ENCODE measurements at regions not wholly inside any gene's neighbourhood (a gene's known extent, or its start where the extent isn't known, plus 50 kb on each side); places are given as distances from the start of the nearest gene placed in this dataset.
"Not testable (repeated sequence)": the region's sequence is repeated elsewhere in the genome, so short reads cannot be mapped to it uniquely, and the experiment has no call there.

DNA sequence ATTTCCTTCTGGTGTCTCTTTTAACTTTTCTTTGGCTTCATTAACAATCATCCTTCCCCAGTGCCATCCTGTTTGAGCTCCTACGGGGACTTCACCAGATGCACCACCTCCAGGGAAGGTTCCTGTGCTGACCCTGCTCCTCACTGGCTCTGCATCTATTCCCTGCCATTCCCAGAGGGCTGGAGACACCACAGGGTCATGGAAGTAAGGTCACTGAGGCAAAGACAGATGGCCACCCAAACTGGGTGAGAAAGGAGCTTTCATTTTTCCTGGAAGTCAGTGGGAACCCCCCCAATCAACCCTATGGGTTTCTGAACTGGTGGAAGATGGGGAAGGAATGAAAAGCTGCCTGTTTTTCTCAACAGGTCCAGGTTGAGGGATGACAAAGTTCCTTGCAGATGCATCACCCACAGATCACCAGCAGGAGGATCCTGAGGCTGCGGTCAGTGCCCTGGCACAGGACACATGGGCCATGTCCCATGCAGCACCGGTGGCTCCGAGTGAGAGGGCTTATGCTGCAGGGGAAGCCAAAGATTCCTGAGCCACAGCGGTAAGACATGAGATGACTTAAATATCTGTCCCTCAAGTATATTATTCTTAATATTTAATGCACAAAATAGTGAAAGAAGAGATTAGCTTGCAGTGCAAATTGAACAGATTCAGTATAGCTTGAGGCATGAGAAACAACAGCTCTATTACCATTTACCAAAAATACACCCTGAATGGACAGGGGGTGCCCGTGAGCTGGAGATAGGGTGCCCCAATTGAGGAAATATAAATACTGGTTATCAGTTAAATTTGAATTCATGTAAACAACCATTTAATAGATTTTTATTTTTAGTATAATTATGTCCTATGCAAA is 73.0 kb upstream of the VPREB1 start:
- no peak for DNase-seq (ENCODE audit: low spot score)
- intact Hi-C loops (cut with DNase I): no loop called here

DNA sequence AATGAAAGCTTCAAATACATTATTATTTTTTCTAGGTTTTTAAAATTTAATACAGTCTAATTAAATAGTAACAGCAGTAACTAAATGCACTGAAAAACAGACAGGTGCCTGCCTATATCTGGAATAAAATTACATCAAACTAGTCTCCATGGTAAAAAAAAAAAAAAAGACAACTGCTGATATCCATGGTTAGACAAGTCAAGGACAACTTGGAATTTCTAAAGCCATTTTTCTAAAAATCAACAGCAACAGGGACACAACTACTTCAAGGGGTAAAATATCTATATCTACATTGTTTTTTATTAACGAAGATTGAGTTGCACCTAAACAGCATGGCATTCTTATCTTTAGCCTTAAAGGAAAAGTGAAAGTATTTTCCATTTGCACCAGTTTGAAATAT is 74.7 kb upstream of the VPREB1 start:
- intact Hi-C loops (cut with DNase I): no loop called here
- DNase-seq (ENCODE audit: low spot score): no peak

DNA sequence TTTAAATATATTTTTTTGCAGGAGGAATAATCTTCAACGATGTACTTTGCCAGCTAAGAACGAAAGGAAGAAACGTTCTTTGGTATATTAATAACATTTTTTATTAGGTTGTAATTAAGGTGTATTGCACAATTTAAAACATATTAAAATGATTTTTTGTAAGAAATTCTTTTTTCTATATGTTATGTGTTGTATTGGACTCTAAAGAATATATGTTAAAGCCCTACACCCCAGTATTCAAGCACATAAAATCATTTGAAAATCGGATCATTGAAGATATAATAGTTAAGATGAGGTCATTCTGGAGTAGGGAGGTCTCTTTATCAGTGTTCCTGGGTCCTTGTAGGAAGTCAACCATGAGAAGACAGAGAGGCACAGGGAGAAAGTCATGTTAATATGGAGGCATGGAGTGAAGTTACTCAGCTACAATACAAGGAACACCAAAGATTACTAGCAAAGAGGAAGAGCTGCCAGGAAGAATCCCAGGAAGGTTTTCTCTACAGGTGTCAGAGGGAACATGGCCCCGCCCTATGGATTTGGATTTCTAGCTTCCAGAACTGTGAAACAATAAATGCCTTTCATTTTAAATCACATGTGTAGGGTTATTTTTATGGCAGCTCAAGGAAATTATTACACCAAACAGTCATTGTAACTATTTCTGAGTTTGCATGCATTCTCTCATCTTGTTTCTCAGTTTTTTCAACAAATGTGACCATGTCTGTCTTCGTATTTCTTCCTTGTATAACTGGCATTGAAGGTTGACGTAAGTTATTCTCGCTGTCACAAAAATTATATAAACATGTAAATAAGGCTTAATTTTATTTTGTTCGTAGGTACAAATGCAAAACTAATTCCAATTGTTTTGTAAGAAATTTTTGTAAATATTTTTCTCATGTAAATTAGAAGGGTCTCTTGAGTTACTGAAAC is 75.4 kb upstream of the VPREB1 start:
- intact Hi-C loops (cut with DNase I): no loop called here
- DNase-seq (ENCODE audit: low spot score): no peak

DNA sequence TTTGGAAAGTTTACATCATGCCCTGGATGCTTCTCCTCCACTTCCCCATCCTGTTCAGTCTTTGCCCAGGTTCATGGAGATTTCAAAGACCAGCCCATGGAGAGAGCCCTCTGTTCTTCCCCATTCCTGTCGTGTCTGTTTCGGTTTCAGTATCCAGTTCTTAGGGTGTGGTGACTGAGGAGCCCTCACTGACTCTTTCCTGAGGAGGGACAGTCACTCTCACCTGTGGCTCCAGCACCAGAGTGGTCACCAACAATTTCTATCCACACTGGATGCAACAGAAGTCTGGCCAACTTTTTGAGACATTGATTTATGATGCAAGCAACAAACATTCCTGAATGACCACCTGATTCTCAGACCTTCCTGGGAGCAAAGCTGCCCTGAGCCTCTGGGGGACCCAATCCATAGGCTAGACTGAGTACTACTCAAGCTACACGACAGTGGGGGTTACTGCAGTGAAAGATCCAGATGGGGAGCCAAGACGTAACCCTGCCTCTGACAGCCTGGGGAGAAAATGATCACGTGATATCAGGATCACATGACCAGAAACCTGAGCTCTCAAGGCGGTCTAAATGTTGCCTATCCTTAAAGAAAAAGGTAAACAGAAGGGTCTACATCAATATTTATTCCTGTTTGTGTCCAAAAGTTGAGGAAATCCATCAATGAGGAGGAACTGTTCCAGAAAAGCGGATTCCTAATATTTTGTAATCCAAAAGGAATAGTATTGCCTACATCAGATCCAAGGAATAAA is 76.2 kb upstream of the VPREB1 start:
- DNase-seq (ENCODE audit: low spot score): no peak
- intact Hi-C loops (cut with DNase I): no loop called here

DNA sequence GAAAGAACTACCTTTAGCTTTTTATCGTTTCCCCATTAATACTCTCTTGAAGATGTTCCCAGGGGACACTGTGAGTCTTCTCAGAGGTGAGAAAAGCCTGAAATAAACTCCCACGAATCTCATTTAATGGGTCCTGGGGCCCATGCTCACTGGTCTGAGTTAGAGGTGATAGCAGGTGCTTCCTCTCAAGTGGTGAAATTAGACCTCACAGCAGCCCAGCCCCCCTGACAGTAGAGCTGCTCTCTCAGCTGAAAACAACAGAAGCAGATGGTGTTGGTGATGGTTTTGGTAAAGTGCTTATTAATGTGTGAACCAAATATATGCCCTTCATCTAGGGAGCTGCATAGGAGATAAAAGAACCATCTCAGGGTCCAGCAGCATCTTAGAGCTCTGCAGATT is 76.8 kb upstream of the VPREB1 start:
- intact Hi-C loops (cut with DNase I): no loop called here

DNA sequence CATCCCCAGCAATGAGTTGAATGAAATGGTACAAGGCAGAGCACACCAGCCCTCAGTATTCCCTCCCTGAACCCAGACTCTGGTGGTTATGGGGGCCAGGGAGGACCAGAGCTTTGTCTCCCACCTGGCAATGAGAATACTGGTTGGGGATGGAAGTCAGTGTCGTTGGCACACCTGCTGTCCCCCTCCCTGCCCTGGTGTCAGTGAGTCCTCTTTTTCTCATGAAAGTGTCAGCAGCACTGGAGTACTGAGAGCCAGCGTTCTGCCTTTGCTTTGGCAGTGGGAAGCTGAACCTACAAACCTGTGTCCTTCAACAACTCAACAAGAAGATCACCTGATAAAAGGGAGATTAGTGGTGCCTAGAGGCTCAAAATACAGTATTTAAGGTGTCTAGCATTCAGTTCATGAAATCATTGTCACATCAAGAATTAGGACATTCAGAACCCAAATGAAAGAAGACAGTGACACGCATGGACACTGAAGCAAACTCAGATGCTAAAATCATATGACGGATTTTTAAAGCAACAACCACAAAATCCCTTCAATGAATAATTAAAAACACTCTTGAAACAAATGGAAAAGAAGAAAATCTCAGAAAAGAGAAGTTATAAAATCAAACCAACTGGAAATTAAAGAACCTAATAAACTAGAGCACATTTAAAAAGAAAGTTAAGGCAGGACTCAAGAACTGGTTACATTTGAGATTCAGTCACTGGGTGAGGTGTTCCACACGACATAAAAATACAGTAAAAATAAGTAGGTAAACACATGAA is 77.5 kb upstream of the VPREB1 start:
- DNase-seq (ENCODE audit: low spot score): no peak
- intact Hi-C loops (cut with DNase I): no loop called here

More for the DNA sequence above, 76.8 kb upstream of the VPREB1 start:
- DNase-seq (ENCODE audit: low spot score): no peak

DNA sequence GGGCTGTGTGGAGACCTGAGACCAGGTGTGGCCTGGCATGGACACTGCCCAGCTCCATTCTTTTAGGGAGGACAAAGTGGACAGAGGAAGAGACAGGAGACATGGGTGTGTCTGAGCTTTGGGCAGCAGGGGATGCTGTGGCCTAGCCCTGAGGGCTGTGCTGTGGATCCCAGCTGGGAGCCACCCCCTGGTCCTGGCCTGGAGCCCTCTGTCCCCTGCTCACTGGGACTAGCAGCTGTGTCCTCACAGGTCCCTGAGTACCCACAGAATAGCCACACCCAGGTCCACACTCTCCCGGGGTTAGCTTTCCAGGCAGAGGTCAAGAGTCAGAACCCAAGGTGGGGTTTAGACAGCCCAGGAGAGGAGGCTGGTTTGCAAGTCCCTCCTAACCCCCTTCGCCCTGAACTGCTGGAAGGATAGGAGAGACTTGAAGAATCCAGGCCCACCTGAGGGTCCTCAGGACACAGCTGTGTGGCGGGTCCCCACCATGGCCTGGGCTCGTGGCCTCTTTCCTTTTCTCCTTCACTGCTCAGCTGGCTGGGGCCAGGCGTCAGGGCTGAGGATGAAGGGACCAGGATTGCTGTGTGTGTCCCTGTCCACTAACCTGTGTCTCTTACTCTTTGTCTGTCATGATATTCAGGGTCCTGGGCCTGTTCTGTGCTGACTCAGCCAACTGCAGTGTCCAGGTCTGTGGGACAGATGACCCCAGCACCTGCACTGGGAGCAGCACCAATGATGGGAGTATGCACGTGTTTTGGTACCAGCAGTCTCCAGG is 78.5 kb upstream of the VPREB1 start:
- DNase-seq (ENCODE audit: low spot score): no peak
- intact Hi-C loops (cut with DNase I): no loop called here

DNA sequence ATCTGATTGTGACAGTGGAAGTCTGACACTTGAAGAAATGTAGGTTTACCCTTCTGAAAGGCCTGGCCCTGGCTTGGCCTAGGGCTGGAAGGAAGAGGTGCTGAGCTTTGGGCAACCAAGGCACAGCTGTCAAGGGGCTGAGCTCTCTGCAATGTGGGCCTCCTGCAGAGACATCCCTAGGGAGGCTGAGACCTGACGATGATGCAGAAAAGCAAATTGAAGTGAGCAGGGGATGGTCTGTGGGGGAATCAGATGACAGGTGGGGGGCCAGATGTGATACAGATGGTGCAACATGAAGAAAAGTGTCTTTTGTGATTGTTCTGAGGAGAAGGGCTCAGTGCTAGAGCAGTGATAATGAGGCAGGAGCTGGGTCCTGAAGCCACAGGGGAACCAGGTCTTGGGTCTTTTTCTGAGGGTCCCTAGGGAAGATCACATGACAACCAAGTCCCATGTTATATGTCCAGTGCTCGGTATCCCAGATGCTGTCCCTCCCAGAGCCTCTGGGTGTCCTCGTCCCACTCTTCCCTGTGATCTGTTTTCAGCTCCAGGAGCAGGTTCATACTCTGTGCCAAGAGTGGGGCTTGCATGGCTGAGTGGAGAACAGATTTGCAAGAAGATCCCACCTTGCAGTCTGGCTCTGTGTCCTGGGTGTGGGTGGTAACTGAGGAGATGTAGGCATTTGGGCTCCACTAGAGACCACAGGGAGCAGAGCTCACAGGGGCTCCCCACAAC is 79.9 kb upstream of the VPREB1 start:
- DNase-seq (ENCODE audit: low spot score): no peak
- intact Hi-C loops (cut with DNase I): no loop called here

DNA sequence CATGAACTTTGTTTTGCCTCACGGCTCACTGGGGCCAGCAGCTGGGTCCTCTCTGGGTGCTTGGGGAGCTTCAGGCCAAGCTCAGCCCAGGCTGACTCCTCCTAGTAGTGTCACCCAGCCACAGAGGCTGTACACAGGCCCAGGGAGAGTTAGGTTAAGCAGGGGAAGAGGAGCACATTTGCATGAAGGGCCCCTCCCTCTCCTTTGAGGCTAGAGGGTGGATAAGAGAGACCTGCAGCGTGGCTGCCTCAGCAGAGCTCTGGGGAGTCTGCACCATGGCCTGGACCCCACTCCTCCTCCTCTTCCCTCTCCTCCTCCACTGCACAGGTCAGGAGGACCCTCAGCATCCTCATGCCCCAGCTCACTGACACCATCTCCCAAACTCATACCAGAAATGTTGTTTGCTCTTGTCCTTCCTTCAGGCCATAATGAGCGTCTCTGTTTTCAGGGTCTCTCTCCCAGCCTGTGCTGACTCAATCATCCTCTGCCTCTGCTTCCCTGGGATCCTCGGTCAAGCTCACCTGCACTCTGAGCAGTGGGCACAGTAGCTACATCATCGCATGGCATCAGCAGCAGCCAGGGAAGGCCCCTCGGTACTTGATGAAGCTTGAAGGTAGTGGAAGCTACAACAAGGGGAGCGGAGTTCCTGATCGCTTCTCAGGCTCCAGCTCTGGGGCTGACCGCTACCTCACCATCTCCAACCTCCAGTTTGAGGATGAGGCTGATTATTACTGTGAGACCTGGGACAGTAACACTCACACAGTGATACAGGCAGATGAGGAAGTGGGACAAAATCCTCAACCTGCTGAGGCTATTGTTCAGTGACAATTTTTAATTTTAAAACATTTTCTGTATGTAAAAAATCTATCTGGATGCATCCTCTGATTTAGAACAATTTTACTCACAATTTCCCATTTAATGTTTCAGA is 82.4 kb upstream of the VPREB1 start:
- no peak for DNase-seq (ENCODE audit: low spot score)
- intact Hi-C loops (cut with DNase I): no loop called here

DNA sequence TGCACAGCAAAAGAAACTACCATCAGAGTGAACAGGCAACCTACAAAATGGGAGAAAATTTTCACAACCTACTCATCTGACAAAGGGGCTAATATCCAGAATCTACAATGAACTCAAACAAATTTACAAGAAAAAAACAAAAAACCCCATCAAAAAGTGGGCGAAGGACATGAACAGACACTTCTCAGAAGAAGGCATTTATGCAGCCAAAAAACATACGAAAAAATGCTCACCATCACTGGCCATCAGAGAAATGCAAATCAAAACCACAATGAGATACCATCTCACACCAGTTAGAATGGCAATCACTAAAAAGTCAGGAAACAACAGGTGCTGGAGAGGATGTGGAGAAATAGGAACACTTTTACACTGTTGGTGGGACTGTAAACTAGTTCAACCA is 83.8 kb upstream of the VPREB1 start:
- intact Hi-C loops (cut with DNase I); DNase-seq (ENCODE audit: low spot score): not testable (repeated sequence)

DNA sequence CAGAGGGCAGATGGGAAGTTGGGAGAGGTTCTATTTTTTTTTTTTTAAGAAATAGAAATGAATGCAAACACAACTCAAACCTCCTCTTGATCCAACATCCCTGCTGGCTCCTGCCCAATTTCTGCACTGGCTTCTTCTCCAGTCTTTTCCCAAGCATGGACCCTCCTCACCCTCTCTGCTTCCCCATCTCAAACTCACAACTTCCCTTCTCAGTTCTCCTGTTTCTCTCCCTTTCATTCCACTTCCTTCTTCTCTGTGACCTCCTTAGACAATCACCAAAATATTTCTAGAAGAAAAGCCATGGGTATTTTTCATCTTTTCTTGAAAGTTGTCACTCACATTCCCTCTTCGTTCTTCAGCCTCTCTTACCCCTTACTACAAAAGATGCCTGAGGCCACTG is 85.2 kb upstream of the VPREB1 start:
- no peak for DNase-seq (ENCODE audit: low spot score)
- intact Hi-C loops (cut with DNase I): no loop called here

DNA sequence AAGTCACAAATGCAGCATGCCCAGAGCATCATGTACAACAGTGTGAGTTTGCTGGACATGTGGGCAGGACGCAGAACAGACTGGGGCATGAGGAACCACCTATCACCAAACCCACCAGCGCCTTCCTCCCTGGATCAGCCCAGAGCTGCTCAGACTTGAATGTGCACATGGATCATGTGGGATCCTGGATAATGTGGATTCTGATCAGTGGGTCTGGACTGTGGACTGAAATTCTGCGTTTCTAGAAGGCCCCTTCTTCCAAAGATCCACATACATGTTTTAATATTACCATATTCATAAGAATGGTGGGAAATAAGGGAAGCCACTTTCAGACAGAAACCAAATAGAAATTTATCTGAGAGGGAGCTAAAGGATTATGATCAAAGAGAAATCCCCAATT is 85.6 kb upstream of the VPREB1 start:
- DNase-seq (ENCODE audit: low spot score): no peak
- intact Hi-C loops (cut with DNase I): no loop called here

DNA sequence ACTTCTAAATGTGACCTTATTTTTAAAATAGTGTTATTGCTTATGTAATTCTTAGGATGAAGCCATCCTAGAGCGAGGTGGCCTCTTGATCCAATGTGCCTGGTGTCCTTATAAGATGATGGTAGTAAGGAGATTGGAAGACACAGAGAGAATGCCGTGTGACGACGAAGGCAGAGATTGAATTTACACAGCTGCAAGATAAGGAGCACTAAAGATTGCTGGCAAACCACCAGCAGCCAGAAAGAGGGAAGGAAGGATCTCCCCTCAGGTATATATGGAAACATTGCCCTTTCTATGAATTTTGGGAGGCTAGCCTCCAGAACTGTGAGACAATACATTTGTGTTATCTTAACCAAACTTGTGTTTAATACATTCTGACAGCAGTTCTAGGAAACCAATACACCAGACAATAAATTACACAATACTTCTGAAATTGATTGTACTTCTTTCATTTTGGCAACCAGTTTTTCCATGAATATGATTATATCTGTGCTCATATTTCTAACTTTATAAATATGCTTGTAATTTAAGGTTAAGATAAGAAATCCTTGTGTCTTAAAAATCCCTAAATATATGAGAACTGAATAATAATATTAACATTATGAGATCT is 86.3 kb upstream of the VPREB1 start:
- intact Hi-C loops (cut with DNase I): no loop called here
- DNase-seq (ENCODE audit: low spot score): no peak

DNA sequence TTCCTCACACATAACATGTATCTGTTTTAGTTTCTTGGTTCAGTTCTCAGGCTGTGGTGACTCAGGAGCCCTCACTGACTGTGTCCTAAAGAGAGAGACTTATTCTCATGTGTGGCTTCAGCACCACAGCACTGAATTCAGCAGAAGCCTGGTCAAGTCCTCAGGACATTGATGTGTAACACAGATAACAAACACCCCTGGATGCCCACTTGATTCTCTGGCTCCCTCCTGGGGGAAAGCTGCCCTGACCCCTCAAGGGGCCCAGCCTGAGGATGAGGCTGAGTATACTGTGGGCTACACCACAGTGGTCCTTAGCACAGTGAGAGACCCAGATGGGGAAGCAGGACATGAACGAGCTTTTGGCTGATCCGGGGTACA is 87.2 kb upstream of the VPREB1 start:
- no peak for DNase-seq (ENCODE audit: low spot score)
- intact Hi-C loops (cut with DNase I): no loop called here

DNA sequence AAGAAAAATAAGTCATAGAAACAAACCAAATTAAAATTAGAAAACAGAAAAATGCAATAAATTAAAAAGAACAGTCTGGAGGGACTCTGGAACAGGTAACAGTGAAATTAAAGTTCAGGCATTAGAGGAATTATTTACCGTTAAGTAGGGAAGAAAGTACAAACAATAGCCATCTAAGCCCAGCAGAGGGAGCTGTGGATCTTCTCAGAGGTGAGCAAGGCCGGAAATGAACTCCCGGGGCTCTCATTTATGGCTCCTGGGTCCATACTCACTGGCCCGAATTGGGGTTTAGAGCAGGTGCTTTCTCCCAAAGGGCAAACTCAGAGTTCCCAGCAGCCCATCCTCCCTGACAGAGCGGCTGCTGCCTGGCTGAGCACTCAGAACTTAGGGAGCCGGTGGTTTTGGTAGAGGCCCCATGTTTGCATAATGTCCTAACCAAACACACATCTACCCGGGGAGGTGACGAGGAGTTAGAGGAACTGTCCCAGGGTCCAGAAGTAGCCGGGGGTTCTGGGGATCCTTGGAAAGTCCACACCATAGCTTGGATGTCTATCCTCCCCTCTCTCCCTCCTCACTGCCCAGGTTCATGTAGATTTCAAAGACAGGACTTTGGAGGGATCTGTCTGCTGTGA is 87.8 kb upstream of the VPREB1 start:
- no peak for DNase-seq (ENCODE audit: low spot score)

DNA sequence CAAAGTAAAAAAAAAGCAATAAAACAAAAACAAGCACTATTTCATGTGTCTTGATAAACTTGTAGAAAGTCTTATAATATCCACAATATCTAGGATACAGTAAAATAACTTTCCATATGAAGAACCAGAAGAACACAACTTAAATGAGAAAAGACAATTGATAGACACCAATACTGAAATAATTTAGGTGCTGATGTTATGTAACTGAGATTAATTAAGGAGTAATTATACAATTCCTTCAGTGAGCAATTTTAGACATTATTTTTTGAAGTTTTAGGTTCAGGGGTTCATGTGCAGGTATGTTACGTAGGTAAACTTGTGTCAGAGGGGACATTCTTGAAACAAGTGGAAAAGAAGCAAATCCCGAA is 88.3 kb upstream of the VPREB1 start:
- no peak for DNase-seq (ENCODE audit: low spot score)
- intact Hi-C loops (cut with DNase I): no loop called here

More for the DNA sequence above, 87.8 kb upstream of the VPREB1 start:
- intact Hi-C loops (cut with DNase I): no loop called here

All from cardiac septum (tissue), 1 donor.